B cell (primary cell): ENCODE measurements at regions not wholly inside any gene's neighbourhood (a gene's known extent, or its start where the extent isn't known, plus 50 kb on each side); places are given as distances from the start of the nearest gene placed in this dataset.

Source experiments
- ATAC-seq: fragments of 200-7000 bp; cut with Tn5 transposase; one replicate; pipeline ENCODE4 v1.10.0; 2021; ENCODE audit warnings: low read depth, mild to moderate bottlenecking, moderate number of reproducible peaks, moderate library complexity
- CTCF ChIA-PET: fragments of 350-600 bp; sonication (Branson Sonifier 250); formaldehyde crosslinking; loops from one replicate; lab custom pipeline; 2021; ENCODE audit warnings: antibody characterized with exemption, inconsistent platforms; lab: Charles Lee
- POLR2A ChIA-PET: fragments of 350-600 bp; sonication (Branson Sonifier 250); formaldehyde crosslinking; loops from one replicate; lab custom pipeline; 2021; ENCODE audit warnings: antibody characterized with exemption; lab: Charles Lee
- DNase-seq: peaks from one replicate; pipeline ENCODE4 v3.0.0; 2013
- H2AFZ ChIP-seq: 2 replicates; pipeline ENCODE4 v1.6.1; 2012; ENCODE audit warnings: mild to moderate bottlenecking, low read depth, low read length; ENCODE audit not compliant: insufficient read depth, poor library complexity, severe bottlenecking
- H3K27ac ChIP-seq, 2 donors: 1 replicate in 1 of 2; 2 replicates in 1 of 2; pipeline ENCODE4 v1.5.1; 2012 to 2013; ENCODE audit warnings: low read length in 2 of 2, mild to moderate bottlenecking in 2 of 2, moderate library complexity in 1 of 2
- H3K27me3 ChIP-seq, 4 experiments: fragments of 200-600 bp in 1 of 4; sonication (generic) in 1 of 4; replicated peaks in 1 of 4; 1 replicate in 2 of 4; 2 replicates in 2 of 4; pipeline versions ENCODE4 v1.6.1 to v1.7.0; 2013 to 2016; ENCODE audit warnings: low read length in 3 of 4, mild to moderate bottlenecking in 2 of 4, mixed read lengths in 1 of 4, moderate library complexity in 1 of 4; ENCODE audit not compliant: insufficient read depth in 4 of 4, control insufficient read depth in 3 of 4; ENCODE audit errors: control extremely low read depth in 1 of 4
- H3K36me3 ChIP-seq, 2 experiments: replicated peaks in 1 of 2; 1 replicate in 1 of 2; 2 replicates in 1 of 2; pipeline versions ENCODE4 v1.6.1 to v1.7.1; 2013; ENCODE audit warnings: low read length in 1 of 2; ENCODE audit not compliant: insufficient read depth in 2 of 2, control insufficient read depth in 1 of 2; ENCODE audit errors: control extremely low read depth in 1 of 2, extremely low read depth in 1 of 2
- H3K4me1 ChIP-seq, 2 donors: fragments of 200-600 bp in 1 of 2; sonication (generic) in 1 of 2; 1 replicate in 1 of 2; 2 replicates in 1 of 2; pipeline versions ENCODE4 v1.5.1 to v1.6.1; 2013 to 2017; ENCODE audit warnings: low read length in 2 of 2; ENCODE audit not compliant: control insufficient read depth in 2 of 2, insufficient read depth in 2 of 2
- H3K4me2 ChIP-seq: replicated peaks from 2 replicates; pipeline ENCODE3; 2012; ENCODE audit warnings: mild to moderate bottlenecking, low read depth, low read length; ENCODE audit not compliant: poor library complexity, severe bottlenecking
- H3K4me3 ChIP-seq, 5 experiments: fragments of 200-600 bp in 1 of 5; sonication (generic) in 1 of 5; 1 replicate in 3 of 5; 2 replicates in 2 of 5; pipeline versions ENCODE4 v1.5.1 to v1.7.0; 2011 to 2016; ENCODE audit warnings: low read length in 4 of 5, mild to moderate bottlenecking in 4 of 5, low read depth in 2 of 5, control low read depth in 1 of 5, moderate library complexity in 1 of 5; ENCODE audit not compliant: insufficient read depth in 1 of 5; ENCODE audit errors: control extremely low read depth in 1 of 5, extremely low read depth in 1 of 5
- H3K79me2 ChIP-seq: fragments of 200-600 bp; sonication (generic); one replicate; pipeline ENCODE4 v1.6.0; 2016; ENCODE audit warnings: low read length; ENCODE audit not compliant: control insufficient read depth, insufficient read depth
- H3K9ac ChIP-seq: fragments of 200-600 bp; sonication (generic); 2 replicates; pipeline ENCODE4 v1.6.1; 2017; ENCODE audit warnings: mild to moderate bottlenecking, low read length, moderate library complexity
- H3K9me3 ChIP-seq, 3 donors: one replicate each; pipeline versions ENCODE4 v1.6.1 to v1.7.1; 2013; ENCODE audit warnings: low read length in 2 of 3; ENCODE audit not compliant: control insufficient read depth in 2 of 3, insufficient read depth in 1 of 3; ENCODE audit errors: control extremely low read depth in 1 of 3
- H4K20me1 ChIP-seq: 2 replicates; pipeline ENCODE4 v1.6.0; 2012; ENCODE audit warnings: mild to moderate bottlenecking, low read length; ENCODE audit not compliant: insufficient read depth, control insufficient read depth, poor library complexity, severe bottlenecking
- H3K27ac Mint-ChIP-seq: one replicate; pipeline ENCODE4 v1.8.0; 2021; ENCODE audit warnings: mixed read lengths
- H3K27me3 Mint-ChIP-seq: one replicate; pipeline ENCODE4 v1.8.0; 2021; ENCODE audit warnings: mixed read lengths
- H3K4me1 Mint-ChIP-seq: one replicate; pipeline ENCODE4 v1.8.0; 2021; ENCODE audit warnings: mixed read lengths
- H3K4me3 Mint-ChIP-seq: one replicate; pipeline ENCODE4 v1.8.0; 2021; ENCODE audit warnings: mixed read lengths
- H3K9me3 Mint-ChIP-seq: one replicate; pipeline ENCODE4 v1.8.0; 2022; ENCODE audit warnings: mixed read lengths; ENCODE audit not compliant: insufficient read depth
- CTCF ChIP-seq: fragments of 200-600 bp; IDR thresholded peaks from one replicate; pipeline ENCODE4 v1.8.0; 2022; ENCODE audit warnings: antibody characterized with exemption, mild to moderate bottlenecking
- EZH2 ChIP-seq: IDR thresholded peaks from 2 replicates; pipeline ENCODE4 v1.6.1; 2012; ENCODE audit warnings: borderline replicate concordance, low read depth, mild to moderate bottlenecking, moderate library complexity, low read length; ENCODE audit not compliant: insufficient read depth, poor library complexity, severe bottlenecking
- WGBS: methylation state at CpG from one replicate; pipeline ENCODE4 v1.1.5; 2013; ENCODE audit warnings: missing lambda C conversion rate; ENCODE audit not compliant: insufficient coverage; 5-methylcytosine and 5-hydroxymethylcytosine counted together
- intact Hi-C: fragments of 100-400 bp; cut with micrococcal nuclease; formaldehyde crosslinking; loops from one replicate; pipeline ENCODE4 v1.10.0; 2022

- H4K20me1 ChIP-seq, result no peaks in the 10 kb centered on the region
- no peaks in the 10 kb centered on the region for H3K9me3 Mint-ChIP-seq
- H3K9ac ChIP-seq, result no peak overlapping the region
- peaks cover 0 to 5% (median 0%) of the 10 kb centered on the region in 4 experiments for H3K27me3 ChIP-seq
- ChIA-PET POLR2A (no interaction called here), CTCF (no interaction called here)
- ATAC-seq, result no peak
- H3K4me1 ChIP-seq, result no peaks in the 10 kb centered on the region
- no peaks in the 10 kb centered on the region for H3K4me1 Mint-ChIP-seq
- no peaks in the 10 kb centered on the region for H3K9me3 ChIP-seq
- no peak overlapping the region for H3K4me3 ChIP-seq
- H3K36me3 ChIP-seq, result no peaks in the 10 kb centered on the region
- intact Hi-C loops, result no loop called here
- H3K4me3 Mint-ChIP-seq, result no peak overlapping the region
- no peak overlapping the region for H2AFZ ChIP-seq
- no peak for DNase-seq
- no peak overlapping the region for H3K27ac ChIP-seq
- H3K27ac Mint-ChIP-seq, result no peak overlapping the region
- TF ChIP-seq CTCF (no peak), EZH2 (no peak)
- peaks cover 14% of the 10 kb centered on the region for H3K27me3 Mint-ChIP-seq
- no peaks in the 10 kb centered on the region for H3K79me2 ChIP-seq
- 0% methylated on average over 1 of the region's 4 CpGs for WGBS
- no peak overlapping the region for H3K4me2 ChIP-seq
Measured at GRCh38 chr18:49693717-49694005, 119.7 kb downstream of the ACAA2 start.

- H3K27ac ChIP-seq, result no peak overlapping the region
- H3K36me3 ChIP-seq, result no peaks in the 10 kb centered on the region
- H3K4me3 Mint-ChIP-seq, result no peak overlapping the region
- ChIA-PET POLR2A (no interaction called here), CTCF (no interaction called here)
- DNase-seq, result no peak
- peaks cover 16% of the 10 kb centered on the region for H3K27me3 Mint-ChIP-seq
- H4K20me1 ChIP-seq, result no peaks in the 10 kb centered on the region
- ATAC-seq, result no peak
- H3K4me1 Mint-ChIP-seq, result no peaks in the 10 kb centered on the region
- H3K9me3 Mint-ChIP-seq, result no peaks in the 10 kb centered on the region
- no peak overlapping the region for H3K4me2 ChIP-seq
- no peak for TF ChIP-seq CTCF
- TF ChIP-seq EZH2, result no peak
- H3K4me1 ChIP-seq, result no peaks in the 10 kb centered on the region
- intact Hi-C loops, result no loop called here
- H3K27ac Mint-ChIP-seq, result no peak overlapping the region
- 4% methylated on average over 4 of the region's 10 CpGs for WGBS
- no peak overlapping the region for H3K4me3 ChIP-seq
- no peaks in the 10 kb centered on the region for H3K79me2 ChIP-seq
- H3K9me3 ChIP-seq, result no peaks in the 10 kb centered on the region
- no peak overlapping the region for H2AFZ ChIP-seq
- peaks cover 0 to 5% (median 0%) of the 10 kb centered on the region in 4 experiments for H3K27me3 ChIP-seq
- H3K9ac ChIP-seq, result no peak overlapping the region
Measured at GRCh38 chr18:49692906-49693716, 120.2 kb downstream of the ACAA2 start.
